ENCODE measurements at regions not wholly inside any gene's neighbourhood (a gene's known extent, or its start where the extent isn't known, plus 50 kb on each side); places are given as distances from the start of the nearest gene placed in this dataset.
A peak's percentile ranks its signal among the peaks of the same experiment; 100 is the strongest.

DNA sequence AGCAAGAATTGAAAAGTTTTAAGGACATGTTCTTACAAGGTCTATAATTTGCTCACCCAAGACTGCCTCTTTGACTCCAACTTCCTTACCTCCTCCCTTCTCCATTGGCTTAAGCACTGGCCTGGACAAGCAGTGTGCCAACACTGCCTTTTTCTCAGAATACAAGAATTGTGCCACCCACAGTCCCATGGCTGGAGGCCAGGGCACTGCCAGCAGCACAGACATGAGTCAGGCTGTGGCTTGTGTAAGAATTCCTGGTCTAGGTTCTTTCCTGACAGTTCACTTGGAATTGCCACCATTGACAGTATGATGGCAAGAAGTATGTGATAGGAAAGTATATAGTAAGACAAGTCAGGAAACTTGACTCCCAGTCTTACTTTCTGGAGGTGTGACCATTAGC lies 202.7 kb upstream of the MARCKS start:
- TF ChIP-seq, protein P1, sequence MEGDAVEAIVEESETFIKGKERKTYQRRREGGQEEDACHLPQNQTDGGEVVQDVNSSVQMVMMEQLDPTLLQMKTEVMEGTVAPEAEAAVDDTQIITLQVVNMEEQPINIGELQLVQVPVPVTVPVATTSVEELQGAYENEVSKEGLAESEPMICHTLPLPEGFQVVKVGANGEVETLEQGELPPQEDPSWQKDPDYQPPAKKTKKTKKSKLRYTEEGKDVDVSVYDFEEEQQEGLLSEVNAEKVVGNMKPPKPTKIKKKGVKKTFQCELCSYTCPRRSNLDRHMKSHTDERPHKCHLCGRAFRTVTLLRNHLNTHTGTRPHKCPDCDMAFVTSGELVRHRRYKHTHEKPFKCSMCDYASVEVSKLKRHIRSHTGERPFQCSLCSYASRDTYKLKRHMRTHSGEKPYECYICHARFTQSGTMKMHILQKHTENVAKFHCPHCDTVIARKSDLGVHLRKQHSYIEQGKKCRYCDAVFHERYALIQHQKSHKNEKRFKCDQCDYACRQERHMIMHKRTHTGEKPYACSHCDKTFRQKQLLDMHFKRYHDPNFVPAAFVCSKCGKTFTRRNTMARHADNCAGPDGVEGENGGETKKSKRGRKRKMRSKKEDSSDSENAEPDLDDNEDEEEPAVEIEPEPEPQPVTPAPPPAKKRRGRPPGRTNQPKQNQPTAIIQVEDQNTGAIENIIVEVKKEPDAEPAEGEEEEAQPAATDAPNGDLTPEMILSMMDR (IDR thresholded peaks at IDR 0.05 in 2 of 3, conservative IDR thresholded peaks at IDR 0.05 in 1 of 3; ENCODE audit: borderline replicate concordance in 1 of 3, insufficient read depth in 1 of 3, low read depth in 2 of 3, low read length in 2 of 3): no peak
- TF ChIP-seq EZH2phosphoT487 (IDR thresholded peaks at IDR 0.05; ENCODE audit: borderline replicate concordance) (no peak), CEBPB (IDR thresholded peaks at IDR 0.05; ENCODE audit: low read depth) (peak; percentile 71), POLR2AphosphoS5 (IDR thresholded peaks at IDR 0.05; ENCODE audit: low read depth, low read length) (peak; percentile 33; the same call in 1 of the 2 replicates), EZH2 (IDR thresholded peaks at IDR 0.05) (no peak)
- TF ChIP-seq, protein P2, sequence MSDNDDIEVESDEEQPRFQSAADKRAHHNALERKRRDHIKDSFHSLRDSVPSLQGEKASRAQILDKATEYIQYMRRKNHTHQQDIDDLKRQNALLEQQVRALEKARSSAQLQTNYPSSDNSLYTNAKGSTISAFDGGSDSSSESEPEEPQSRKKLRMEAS (IDR thresholded peaks at IDR 0.05): no peak; the same call in 1 of the 2 replicates
- TF ChIP-seq, protein P3, sequence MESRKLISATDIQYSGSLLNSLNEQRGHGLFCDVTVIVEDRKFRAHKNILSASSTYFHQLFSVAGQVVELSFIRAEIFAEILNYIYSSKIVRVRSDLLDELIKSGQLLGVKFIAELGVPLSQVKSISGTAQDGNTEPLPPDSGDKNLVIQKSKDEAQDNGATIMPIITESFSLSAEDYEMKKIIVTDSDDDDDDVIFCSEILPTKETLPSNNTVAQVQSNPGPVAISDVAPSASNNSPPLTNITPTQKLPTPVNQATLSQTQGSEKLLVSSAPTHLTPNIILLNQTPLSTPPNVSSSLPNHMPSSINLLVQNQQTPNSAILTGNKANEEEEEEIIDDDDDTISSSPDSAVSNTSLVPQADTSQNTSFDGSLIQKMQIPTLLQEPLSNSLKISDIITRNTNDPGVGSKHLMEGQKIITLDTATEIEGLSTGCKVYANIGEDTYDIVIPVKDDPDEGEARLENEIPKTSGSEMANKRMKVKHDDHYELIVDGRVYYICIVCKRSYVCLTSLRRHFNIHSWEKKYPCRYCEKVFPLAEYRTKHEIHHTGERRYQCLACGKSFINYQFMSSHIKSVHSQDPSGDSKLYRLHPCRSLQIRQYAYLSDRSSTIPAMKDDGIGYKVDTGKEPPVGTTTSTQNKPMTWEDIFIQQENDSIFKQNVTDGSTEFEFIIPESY (IDR thresholded peaks at IDR 0.05; ENCODE audit: extremely low read depth, insufficient replicate concordance, low read length): no peak
